ENCODE measurements at regions not wholly inside any gene's neighbourhood (a gene's known extent, or its start where the extent isn't known, plus 50 kb on each side); places are given as distances from the start of the nearest gene placed in this dataset.

DNA sequence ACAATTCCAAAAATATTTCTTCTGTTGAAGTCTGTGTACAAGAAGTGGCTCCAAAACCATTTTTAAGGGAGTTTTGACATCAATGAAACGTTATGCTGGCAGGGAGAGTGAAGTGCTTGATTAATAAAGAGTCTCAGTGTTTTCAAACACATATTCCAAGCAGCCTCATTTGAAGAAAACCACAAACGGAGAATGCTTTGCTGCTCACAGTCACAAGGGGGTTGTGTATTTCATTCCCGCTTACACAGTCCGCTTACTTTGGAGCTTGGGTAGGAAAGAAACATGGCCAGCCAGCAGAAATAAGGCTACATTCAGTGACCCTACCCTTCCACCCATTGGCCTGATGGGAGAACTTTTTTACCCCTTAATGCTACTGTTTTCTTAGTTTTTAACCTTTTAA is 586.2 kb downstream of the RAB28 start:
- no peaks in the 10 kb centered on the region for H3K27me3 ChIP-seq (ENCODE audit: low read depth, low read length)
- H3K36me3 ChIP-seq (replicated peaks; ENCODE audit: low read depth, low read length), result no peaks in the 10 kb centered on the region
- TF ChIP-seq, protein P1, sequence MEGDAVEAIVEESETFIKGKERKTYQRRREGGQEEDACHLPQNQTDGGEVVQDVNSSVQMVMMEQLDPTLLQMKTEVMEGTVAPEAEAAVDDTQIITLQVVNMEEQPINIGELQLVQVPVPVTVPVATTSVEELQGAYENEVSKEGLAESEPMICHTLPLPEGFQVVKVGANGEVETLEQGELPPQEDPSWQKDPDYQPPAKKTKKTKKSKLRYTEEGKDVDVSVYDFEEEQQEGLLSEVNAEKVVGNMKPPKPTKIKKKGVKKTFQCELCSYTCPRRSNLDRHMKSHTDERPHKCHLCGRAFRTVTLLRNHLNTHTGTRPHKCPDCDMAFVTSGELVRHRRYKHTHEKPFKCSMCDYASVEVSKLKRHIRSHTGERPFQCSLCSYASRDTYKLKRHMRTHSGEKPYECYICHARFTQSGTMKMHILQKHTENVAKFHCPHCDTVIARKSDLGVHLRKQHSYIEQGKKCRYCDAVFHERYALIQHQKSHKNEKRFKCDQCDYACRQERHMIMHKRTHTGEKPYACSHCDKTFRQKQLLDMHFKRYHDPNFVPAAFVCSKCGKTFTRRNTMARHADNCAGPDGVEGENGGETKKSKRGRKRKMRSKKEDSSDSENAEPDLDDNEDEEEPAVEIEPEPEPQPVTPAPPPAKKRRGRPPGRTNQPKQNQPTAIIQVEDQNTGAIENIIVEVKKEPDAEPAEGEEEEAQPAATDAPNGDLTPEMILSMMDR (IDR thresholded peaks at IDR 0.05; ENCODE audit: low read depth, low read length), result no peak
- no peak for TF ChIP-seq EZH2phosphoT487 (IDR thresholded peaks at IDR 0.05; ENCODE audit: low read depth)
- H2AFZ ChIP-seq (ENCODE audit: low read depth, low read length), result no peak overlapping the region
- no peaks in the 10 kb centered on the region for H3K79me2 ChIP-seq (ENCODE audit: low read length)
- H3K9me3 ChIP-seq (ENCODE audit: insufficient read depth, low read length), result no peaks in the 10 kb centered on the region
- no peak overlapping the region for H3K4me3 ChIP-seq (ENCODE audit: low read length)
- no peak overlapping the region for H3K27ac ChIP-seq (ENCODE audit: low read length)
- no peaks in the 10 kb centered on the region for H3K4me1 ChIP-seq (ENCODE audit: low read length)
- no peak overlapping the region for H3K9ac ChIP-seq (ENCODE audit: low read length)
- no peaks in the 10 kb centered on the region for H4K20me1 ChIP-seq (ENCODE audit: insufficient read depth, low read length)
- H3K4me2 ChIP-seq (ENCODE audit: low read length), result no peak overlapping the region

DNA sequence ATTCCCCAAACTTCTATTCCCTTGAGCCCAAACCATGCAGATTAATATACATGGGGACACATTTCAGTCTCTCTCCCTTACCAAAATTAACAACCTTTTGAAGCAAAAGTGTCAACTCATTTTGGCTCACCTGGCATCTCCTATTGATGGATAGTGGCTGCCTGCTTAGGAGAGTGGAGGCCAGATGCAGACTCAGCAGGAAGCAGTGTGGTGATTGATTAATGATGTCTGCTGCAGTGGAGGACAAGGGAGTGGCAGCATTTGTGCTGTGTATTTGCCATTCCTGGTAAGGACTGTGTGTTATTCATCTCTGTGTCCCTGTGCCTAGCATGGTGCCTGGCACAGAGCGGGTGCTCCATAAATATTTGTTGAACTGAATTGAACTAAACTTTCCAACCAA is 590.1 kb downstream of the RAB28 start:
- Histone ChIP-seq H3K9ac (ENCODE audit: low read length) (no peak overlapping the region), H3K9me3 (ENCODE audit: insufficient read depth, low read length) (no peaks in the 10 kb centered on the region), H3K4me2 (ENCODE audit: low read length) (no peak overlapping the region), H3K27ac (ENCODE audit: low read length) (no peak overlapping the region), H3K4me3 (ENCODE audit: low read length) (no peak overlapping the region), H2AFZ (ENCODE audit: low read depth, low read length) (no peak overlapping the region), H4K20me1 (ENCODE audit: insufficient read depth, low read length) (no peaks in the 10 kb centered on the region), H3K4me1 (ENCODE audit: low read length) (no peaks in the 10 kb centered on the region), H3K79me2 (ENCODE audit: low read length) (no peaks in the 10 kb centered on the region), H3K27me3 (ENCODE audit: low read depth, low read length) (no peaks in the 10 kb centered on the region), H3K36me3 (replicated peaks; ENCODE audit: low read depth, low read length) (no peaks in the 10 kb centered on the region)
- no peak for TF ChIP-seq EZH2phosphoT487 (IDR thresholded peaks at IDR 0.05; ENCODE audit: low read depth)
- TF ChIP-seq, protein P1 (IDR thresholded peaks at IDR 0.05; ENCODE audit: low read depth, low read length), result no peak

DNA sequence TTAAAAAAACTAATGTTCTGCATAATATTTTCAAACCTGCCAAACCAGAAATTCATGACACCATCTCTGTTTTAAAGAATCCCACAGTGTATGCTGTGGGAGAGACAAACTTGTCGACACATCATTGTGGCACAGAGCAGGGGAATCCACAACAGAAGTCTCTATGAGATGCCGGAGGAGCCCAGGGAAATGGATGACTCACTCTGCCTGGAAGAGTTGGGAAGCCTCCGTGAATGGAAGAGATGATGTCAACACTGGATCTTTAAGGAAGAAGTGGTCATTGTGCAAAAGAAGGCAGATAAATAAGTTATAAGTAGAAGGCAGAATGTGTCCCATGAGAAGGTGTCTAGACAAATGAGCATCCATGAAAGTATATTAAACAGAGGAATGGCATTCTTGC is 595.1 kb downstream of the RAB28 start:
- no peak overlapping the region for H3K27ac ChIP-seq (ENCODE audit: low read length)
- no peak overlapping the region for H2AFZ ChIP-seq (ENCODE audit: low read depth, low read length)
- H3K9ac ChIP-seq (ENCODE audit: low read length), result no peak overlapping the region
- no peaks in the 10 kb centered on the region for H3K36me3 ChIP-seq (replicated peaks; ENCODE audit: low read depth, low read length)
- H3K4me1 ChIP-seq (ENCODE audit: low read length), result no peaks in the 10 kb centered on the region
- no peaks in the 10 kb centered on the region for H3K9me3 ChIP-seq (ENCODE audit: insufficient read depth, low read length)
- no peak for TF ChIP-seq EZH2phosphoT487 (IDR thresholded peaks at IDR 0.05; ENCODE audit: low read depth)
- TF ChIP-seq, protein P1 (IDR thresholded peaks at IDR 0.05; ENCODE audit: low read depth, low read length), result no peak
- no peaks in the 10 kb centered on the region for H3K27me3 ChIP-seq (ENCODE audit: low read depth, low read length)
- H3K4me3 ChIP-seq (ENCODE audit: low read length), result no peak overlapping the region
- H3K79me2 ChIP-seq (ENCODE audit: low read length), result no peaks in the 10 kb centered on the region
- H4K20me1 ChIP-seq (ENCODE audit: insufficient read depth, low read length), result no peaks in the 10 kb centered on the region
- H3K4me2 ChIP-seq (ENCODE audit: low read length), result no peak overlapping the region

DNA sequence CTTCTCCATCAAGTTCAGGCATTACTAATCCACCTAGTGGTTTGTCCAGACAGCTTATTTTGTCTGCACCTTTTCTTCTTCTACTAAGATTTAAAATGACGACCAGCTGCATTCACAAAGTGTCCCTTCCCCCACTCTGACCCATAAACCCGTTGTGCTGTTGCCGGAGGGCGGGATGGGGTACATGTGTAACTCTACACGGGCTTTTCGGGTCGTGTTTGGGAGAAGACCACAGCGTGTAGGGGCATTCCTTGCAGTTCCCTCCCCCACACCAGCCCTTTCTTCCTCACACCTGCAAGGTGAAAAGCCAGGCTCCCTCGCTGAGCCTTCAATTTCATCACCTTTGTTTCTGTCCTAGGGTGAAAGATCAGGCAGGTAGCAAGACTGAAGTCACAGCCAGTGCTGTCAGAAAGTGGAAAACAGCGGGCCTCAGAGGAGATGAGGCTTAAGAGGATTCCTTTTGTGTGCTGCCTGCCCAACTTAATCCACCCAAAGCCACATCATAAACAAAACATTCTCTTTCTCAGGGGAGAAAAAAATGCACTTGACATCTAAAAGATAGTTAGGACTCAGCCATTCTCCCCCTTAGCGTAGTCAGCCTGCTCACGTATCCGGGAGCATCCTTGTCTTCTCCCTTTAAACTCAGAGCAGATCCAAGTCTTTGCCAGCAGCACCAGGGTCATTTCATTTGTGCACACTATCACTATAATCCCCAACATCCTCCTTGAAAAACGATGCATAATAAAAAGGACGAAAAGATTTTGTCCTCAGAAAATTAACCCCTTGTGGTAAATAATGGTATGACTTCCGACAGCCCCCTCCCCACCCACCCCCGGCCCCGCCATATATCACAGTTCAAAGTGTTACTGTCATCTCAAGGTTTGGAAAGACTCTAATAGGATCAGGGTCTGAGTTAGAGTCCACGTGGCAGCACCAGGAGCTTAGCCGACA is 599.0 kb downstream of the RAB28 start:
- Histone ChIP-seq H3K4me1 (ENCODE audit: low read length) (no peaks in the 10 kb centered on the region), H3K27me3 (ENCODE audit: low read depth, low read length) (no peaks in the 10 kb centered on the region), H2AFZ (ENCODE audit: low read depth, low read length) (no peak overlapping the region), H3K79me2 (ENCODE audit: low read length) (no peaks in the 10 kb centered on the region), H3K9ac (ENCODE audit: low read length) (no peak overlapping the region), H3K9me3 (ENCODE audit: insufficient read depth, low read length) (no peaks in the 10 kb centered on the region), H3K4me2 (ENCODE audit: low read length) (no peak overlapping the region), H3K36me3 (replicated peaks; ENCODE audit: low read depth, low read length) (no peaks in the 10 kb centered on the region), H3K4me3 (ENCODE audit: low read length) (no peak overlapping the region), H4K20me1 (ENCODE audit: insufficient read depth, low read length) (no peaks in the 10 kb centered on the region), H3K27ac (ENCODE audit: low read length) (no peak overlapping the region)
- no peak for TF ChIP-seq EZH2phosphoT487 (IDR thresholded peaks at IDR 0.05; ENCODE audit: low read depth)
